Urinary bladder (tissue), 3 donors: ENCODE measurements at regions not wholly inside any gene's neighbourhood (a gene's known extent, or its start where the extent isn't known, plus 50 kb on each side); places are given as distances from the start of the nearest gene placed in this dataset.

ENCODE experiments used
- DNase-seq: peaks from one replicate; pipeline ENCODE4 v3.0.0-alpha.2; 2015; ENCODE audit errors: extremely low spot score
- H3K27ac ChIP-seq: one replicate; pipeline ENCODE4 v1.5.1; 2013; ENCODE audit warnings: low read depth, mild to moderate bottlenecking, moderate library complexity
- H3K36me3 ChIP-seq: one replicate; pipeline ENCODE4 v1.6.1; 2013; ENCODE audit warnings: mild to moderate bottlenecking, moderate library complexity; ENCODE audit not compliant: insufficient read depth
- H3K4me1 ChIP-seq: one replicate; pipeline ENCODE4 v1.6.1; 2013; ENCODE audit warnings: mild to moderate bottlenecking, moderate library complexity; ENCODE audit not compliant: insufficient read depth
- H3K4me3 ChIP-seq: one replicate; pipeline ENCODE4 v1.5.1; 2013; ENCODE audit warnings: low read depth, low read length
- WGBS: extraction: QIAGEN DNeasy Blood & Tissue Kit; methylation state at CpG from one replicate; pipeline ENCODE4 v1.1.7; 2013; 5-methylcytosine and 5-hydroxymethylcytosine counted together
- donor health status: healthy with polysubstance abuse.
- donor health status: healthy.

DNA sequence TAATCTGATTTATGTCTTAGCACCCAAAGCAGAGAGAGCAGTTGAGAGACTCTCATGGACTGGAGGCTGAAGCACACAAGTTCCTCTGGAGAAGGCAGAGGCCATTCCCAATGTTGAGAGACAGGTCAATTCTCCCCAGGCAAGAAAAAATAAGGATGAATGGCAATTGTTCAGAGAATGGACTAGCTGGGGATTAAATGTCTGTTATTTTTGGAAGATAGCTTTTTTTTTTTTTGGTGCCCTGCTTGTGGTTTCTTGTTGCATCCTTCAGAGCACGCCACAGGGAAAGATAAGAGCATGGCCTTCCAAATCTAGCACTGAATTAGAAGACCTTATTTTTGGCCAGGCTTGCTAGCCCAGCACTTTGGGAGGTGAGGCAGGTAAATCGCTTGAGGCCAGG lies 65.6 kb upstream of the ERRFI1 start:
- DNase-seq: no peak
- 76% methylated on average over 2 of the region's 2 CpGs for WGBS
- Histone ChIP-seq H3K27ac (no peak overlapping the region), H3K4me1 (no peaks in the 10 kb centered on the region), H3K36me3 (no peaks in the 10 kb centered on the region), H3K4me3 (no peak overlapping the region)

DNA sequence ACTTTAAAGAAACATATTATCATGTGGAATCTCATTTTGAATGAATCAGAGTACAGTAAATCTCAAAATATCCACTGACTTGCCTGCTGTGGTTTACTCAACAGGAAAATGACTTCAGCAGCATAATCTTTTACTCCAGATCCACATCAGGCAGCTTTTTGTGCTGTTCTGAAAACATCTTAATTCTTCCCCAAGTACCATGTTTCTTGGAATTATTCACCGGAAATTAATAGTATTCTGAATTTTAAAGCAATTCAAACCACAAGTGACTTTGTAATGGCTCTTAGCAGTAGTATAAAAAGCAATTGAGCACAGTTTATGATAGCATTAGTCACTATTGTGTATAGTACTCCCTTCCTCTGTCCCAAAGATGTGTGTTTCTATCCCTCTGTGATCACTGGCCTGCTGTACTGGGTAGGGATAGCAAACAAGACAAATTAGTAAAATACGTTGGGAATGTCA lies 64.2 kb upstream of the ERRFI1 start:
- WGBS: 31% methylated on average over 2 of the region's 2 CpGs

DNA sequence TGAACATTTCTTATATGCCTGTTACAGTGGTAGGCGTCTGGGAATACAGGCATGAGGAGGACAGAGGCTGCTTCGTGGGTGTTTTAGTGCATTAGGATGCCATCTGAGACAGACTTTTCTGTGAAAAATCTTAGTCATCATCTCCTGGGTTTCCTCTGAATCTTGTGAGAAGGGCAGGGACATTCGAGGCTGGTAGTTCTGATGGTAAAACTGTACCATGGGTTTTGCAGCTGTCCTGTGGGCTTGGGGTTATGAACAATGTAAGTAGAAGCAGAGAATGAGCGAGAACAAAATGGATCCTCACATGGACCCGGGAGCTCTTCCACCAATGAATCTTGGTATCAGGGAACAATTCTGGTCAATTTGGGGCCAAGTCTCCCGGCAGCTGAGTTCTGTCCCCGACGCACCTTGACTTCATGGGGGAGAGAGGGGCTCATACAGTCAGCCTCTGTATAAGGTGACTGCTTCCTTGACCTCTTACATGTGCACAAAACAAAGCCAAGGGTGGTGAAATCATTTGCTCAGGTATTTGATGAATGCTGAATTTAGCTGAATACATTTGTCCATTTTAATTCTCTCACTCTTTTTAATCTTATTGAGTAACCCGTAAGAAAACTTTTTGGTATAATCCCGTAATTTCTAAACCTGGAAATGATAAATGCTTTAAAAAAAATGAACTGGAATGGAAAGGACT lies 63.6 kb upstream of the ERRFI1 start:
- WGBS: 73% methylated on average over 10 of the region's 10 CpGs
- no peak overlapping the region for H3K4me3 ChIP-seq
- DNase-seq: no peak
- H3K27ac ChIP-seq: no peak overlapping the region
- no peaks in the 10 kb centered on the region for H3K36me3 ChIP-seq
- no peaks in the 10 kb centered on the region for H3K4me1 ChIP-seq

More for the DNA sequence above, 64.2 kb upstream of the ERRFI1 start:
- no peak for DNase-seq
- Histone ChIP-seq H3K36me3 (no peaks in the 10 kb centered on the region), H3K27ac (no peak overlapping the region), H3K4me1 (no peaks in the 10 kb centered on the region), H3K4me3 (no peak overlapping the region)

DNA sequence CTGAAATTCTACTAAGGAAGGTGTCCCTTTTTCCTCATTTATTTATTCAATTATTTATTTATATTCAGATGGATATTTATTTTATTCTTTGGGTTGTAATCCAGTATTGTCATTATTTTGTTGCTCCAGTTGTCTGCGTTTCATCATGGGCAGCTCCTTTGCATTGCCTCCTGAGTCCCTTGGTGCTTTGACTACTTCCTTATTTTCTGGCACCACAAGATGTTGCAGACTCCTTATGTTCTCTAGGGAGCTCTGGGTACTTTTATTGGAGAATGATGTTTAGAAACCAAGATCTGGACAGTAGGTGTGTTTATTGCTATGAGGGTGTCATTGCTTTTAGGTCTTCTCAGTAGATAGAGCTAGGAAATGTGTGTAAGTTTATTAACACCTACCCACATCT lies 59.9 kb upstream of the ERRFI1 start:
- DNase-seq: no peak
- no peak overlapping the region for H3K27ac ChIP-seq
- no peak overlapping the region for H3K4me3 ChIP-seq
- no peaks in the 10 kb centered on the region for H3K4me1 ChIP-seq
- WGBS: 91% methylated on average over 1 of the region's 1 CpG
- no peaks in the 10 kb centered on the region for H3K36me3 ChIP-seq

DNA sequence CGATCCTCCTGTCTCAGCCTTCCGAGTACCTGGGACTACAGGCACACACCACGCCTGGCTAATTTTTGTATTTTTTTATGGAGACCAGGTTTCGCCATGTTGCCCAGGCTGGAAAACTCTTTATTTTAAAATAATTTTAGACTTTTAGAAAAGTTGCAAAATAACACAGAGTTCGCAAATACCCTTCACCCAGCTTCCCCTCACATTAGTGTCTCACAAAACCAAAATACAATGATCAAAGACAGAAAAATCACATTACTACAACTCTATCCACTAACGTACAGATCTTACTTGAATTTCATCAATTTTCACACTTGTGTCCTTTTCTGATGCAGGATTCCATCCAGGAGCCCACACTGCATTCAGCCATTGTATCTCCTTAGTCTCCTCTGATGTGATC lies 58.8 kb upstream of the ERRFI1 start:
- 97% methylated on average over 6 of the region's 6 CpGs for WGBS

DNA sequence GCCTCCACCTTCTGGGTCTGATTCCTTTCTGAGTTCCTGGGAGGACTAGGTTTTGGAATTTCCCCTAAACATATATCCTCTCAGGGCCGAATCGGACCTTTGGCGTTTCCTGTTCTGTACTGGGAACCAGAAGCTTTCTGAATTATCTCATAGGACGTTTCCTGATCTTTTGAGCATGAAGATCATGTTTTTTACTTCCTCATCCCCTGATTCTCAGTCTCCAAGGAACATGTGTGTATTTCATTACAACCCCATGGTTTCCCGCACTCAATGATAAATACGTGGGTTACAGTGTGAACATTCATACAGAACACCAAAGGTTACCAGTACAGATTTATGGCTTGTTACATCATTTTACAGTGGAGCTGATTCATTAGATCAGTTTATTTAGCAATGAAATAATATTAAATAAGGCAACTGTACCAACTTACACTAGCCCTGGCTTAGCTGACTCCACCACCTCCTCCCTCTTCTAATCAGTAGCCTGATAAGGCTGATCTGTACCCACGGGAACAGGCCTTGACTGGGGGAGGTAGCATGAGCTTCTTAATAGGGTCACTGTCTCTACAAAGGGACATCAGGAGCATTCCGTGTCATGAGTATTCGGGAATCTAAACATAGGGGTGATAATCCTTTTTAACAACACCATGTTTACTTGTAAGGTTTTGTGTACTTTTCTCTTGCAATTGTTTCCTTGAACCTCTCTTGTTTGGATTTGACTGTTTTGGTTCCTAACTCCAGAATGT lies 57.8 kb upstream of the ERRFI1 start:
- H3K27ac ChIP-seq: no peak overlapping the region

More for the DNA sequence above, 58.8 kb upstream of the ERRFI1 start:
- Histone ChIP-seq H3K36me3 (no peaks in the 10 kb centered on the region), H3K4me1 (no peaks in the 10 kb centered on the region), H3K27ac (no peak overlapping the region), H3K4me3 (no peak overlapping the region)
- no peak for DNase-seq

DNA sequence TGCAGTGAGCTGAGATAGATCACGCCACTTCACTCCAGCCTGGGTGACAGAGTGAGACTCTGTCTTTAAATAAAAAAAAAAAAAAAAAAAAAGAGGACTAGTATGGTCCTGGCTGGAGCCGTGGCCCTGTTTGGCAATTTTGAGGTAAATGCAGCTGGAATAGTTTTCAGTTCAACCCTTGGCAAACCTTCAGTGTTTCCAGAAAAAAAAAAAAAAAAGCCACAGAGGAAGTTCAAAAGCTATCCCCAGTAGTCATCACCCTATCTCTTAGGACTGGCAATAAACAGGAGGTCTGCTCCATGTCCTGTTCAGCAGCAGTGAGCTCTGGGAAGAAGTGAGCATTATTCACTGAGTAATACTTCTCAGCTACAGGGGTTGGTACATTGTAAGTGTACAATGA lies 56.8 kb upstream of the ERRFI1 start:
- Histone ChIP-seq H3K36me3 (no peaks in the 10 kb centered on the region), H3K27ac (no peak overlapping the region)
- 51% methylated on average over 2 of the region's 2 CpGs for WGBS

More for the DNA sequence above, 57.8 kb upstream of the ERRFI1 start:
- Histone ChIP-seq H3K4me3 (no peak overlapping the region), H3K4me1 (no peaks in the 10 kb centered on the region), H3K36me3 (no peaks in the 10 kb centered on the region)
- 52% methylated on average over 9 of the region's 9 CpGs for WGBS
- DNase-seq: no peak

DNA sequence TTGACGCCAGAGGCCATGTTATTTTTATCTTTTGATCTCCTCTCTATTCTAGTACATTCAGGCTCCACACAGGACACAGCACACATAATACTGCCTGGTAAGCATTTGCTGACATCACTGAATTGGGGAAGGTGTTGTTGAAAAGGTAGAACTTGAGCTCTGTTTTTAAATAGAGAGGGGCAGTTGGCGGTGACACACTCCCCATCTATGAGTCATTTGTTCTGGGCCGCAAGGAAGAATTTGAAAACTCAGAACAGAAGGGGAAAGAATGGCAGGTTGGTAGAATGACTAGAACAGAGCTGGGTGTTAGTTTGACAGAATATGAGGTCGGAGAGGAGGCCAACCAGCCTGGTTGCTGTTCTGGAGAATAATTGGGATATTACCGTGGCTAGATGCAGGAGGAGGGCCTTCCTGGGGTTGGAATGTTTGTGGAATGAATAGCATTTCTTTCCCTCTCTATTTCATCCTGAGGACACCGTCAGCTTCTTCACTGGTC lies 52.1 kb upstream of the ERRFI1 start:
- no peak overlapping the region for H3K4me3 ChIP-seq
- H3K4me1 ChIP-seq: no peaks in the 10 kb centered on the region
- WGBS: 47% methylated on average over 6 of the region's 6 CpGs

More for the DNA sequence above, 56.8 kb upstream of the ERRFI1 start:
- Histone ChIP-seq H3K4me1 (no peaks in the 10 kb centered on the region), H3K4me3 (no peak overlapping the region)
- DNase-seq: no peak

DNA sequence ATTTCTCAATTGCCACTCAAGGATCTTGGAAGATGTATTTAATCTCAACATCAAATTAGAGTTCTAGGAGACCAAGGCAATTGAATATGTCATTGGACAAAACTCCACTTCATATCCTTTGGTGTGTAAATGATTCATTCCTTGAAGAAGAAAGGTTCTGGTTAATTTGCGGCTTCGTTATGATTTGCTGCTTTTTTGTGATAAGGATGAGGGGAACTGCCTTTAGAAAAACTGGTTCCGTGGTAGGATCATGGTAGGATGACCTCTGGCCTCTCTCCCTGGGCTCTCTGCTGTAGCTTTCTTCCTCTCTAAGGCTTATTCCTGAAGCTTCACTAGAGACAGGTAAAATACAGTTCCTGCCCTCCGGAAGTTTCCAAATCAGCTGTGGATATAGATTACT lies 51.5 kb upstream of the ERRFI1 start:
- H3K4me3 ChIP-seq: no peak overlapping the region
- peak overlapping the region; percentile 16 for H3K27ac ChIP-seq
- H3K4me1 ChIP-seq: no peaks in the 10 kb centered on the region
- 56% methylated on average over 4 of the region's 4 CpGs for WGBS
- DNase-seq: no peak
- no peaks in the 10 kb centered on the region for H3K36me3 ChIP-seq

More for the DNA sequence above, 52.1 kb upstream of the ERRFI1 start:
- Histone ChIP-seq H3K36me3 (no peaks in the 10 kb centered on the region), H3K27ac (no peak overlapping the region)
- DNase-seq: peak; percentile 78

DNA sequence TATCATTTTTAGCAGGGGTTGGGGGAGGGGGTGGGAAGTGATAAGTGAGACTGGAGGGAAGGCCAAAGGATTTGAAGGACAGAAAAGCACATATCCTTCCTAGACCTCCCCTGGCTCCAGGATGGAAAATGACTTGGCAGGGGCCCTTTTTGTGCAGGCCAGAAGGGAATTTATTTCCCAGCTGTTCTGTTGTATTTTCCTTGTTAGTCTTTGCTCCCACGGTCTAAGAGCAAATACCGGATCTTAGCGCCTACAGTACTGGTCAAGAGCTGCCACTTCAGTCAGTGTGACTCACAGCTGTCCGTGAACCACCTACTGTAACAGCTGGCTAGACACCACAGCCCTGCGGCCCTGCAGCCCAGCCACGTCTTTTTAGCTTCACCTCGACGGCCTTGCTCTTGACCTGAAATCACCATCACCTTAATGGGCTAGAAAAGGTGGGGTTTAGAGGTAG lies 51.0 kb upstream of the ERRFI1 start:
- Histone ChIP-seq H3K4me1 (no peaks in the 10 kb centered on the region), H3K4me3 (no peak overlapping the region), H3K36me3 (no peaks in the 10 kb centered on the region), H3K27ac (peak overlapping the region; percentile 30)
- WGBS: 28% methylated on average over 8 of the region's 8 CpGs
- no peak for DNase-seq

DNA sequence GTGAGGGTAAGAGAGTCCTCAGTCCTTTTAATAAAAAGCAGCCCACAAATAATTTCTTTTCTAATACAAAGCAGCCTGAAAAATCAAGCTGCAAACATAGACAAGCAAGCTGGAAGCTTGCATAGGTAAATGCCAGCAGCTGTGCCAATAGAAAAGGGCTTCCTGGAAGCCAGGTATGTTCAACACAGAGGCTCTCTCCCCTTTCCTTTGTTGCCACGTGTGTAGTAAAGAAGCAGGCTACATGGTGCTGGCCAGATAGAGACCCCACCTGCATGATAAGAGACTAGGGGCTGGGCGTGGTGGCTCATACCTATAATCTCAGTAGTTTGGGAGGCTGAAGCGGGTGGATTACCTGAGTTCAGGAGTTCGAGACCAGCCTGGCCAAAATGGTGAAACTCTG lies 50.1 kb upstream of the ERRFI1 start:
- no peak overlapping the region for H3K4me3 ChIP-seq
- H3K4me1 ChIP-seq: no peaks in the 10 kb centered on the region
- H3K36me3 ChIP-seq: no peaks in the 10 kb centered on the region
- no peak for DNase-seq
- H3K27ac ChIP-seq: no peak overlapping the region
- 91% methylated on average over 4 of the region's 4 CpGs for WGBS
